SU-DHL-6 (cell line): ENCODE measurements at regions not wholly inside any gene's neighbourhood (a gene's known extent, or its start where the extent isn't known, plus 50 kb on each side); places are given as distances from the start of the nearest gene placed in this dataset.

Experiments used
- H2AFZ ChIP-seq: fragments of 200-600 bp; sonication (generic); 2 replicates; pipeline ENCODE4 v1.6.1; 2014; ENCODE audit warnings: low read depth, mild to moderate bottlenecking, moderate library complexity, mixed read lengths, antibody characterized with exemption, low read length; ENCODE audit not compliant: severe bottlenecking
- H3F3A ChIP-seq: fragments of 200-600 bp; shearing (Covaris generic); 2 replicates; pipeline ENCODE4 v1.6.0; 2016; ENCODE audit warnings: antibody characterized with exemption, mild to moderate bottlenecking; ENCODE audit not compliant: insufficient read depth
- H3K27ac ChIP-seq: fragments of 200-600 bp; sonication (generic); 2 replicates; pipeline ENCODE4 v1.5.1; 2016; ENCODE audit warnings: low read depth, mild to moderate bottlenecking, low read length, moderate library complexity, mixed read lengths
- H3K27me3 ChIP-seq: fragments of 200-600 bp; sonication (generic), shearing (Covaris generic); 2 replicates; pipeline ENCODE4 v1.6.0; 2014; ENCODE audit warnings: mild to moderate bottlenecking, low read length
- H3K36me3 ChIP-seq: fragments of 200-600 bp; sonication (generic); 2 replicates; pipeline ENCODE4 v1.6.1; 2014; ENCODE audit warnings: mild to moderate bottlenecking, low read length, mixed read lengths
- H3K4me2 ChIP-seq: fragments of 300-600, 200-600 bp; shearing (Covaris generic), sonication (generic); 2 replicates; pipeline ENCODE4 v1.6.0; 2014; ENCODE audit warnings: low read length, low read depth, mild to moderate bottlenecking; ENCODE audit not compliant: poor library complexity, severe bottlenecking
- H3K4me3 ChIP-seq: fragments of 200-600 bp; sonication (generic); 2 replicates; pipeline ENCODE4 v1.5.1; 2014; ENCODE audit warnings: antibody characterized with exemption, low read length, mild to moderate bottlenecking, mixed read lengths; ENCODE audit not compliant: insufficient read depth, poor library complexity, severe bottlenecking
- H3K79me2 ChIP-seq: fragments of 200-600 bp; sonication (generic); 2 replicates; pipeline ENCODE4 v1.6.1; 2014; ENCODE audit warnings: mild to moderate bottlenecking, low read length, moderate library complexity; ENCODE audit not compliant: insufficient read depth
- H3K9ac ChIP-seq: fragments of 200-600 bp; sonication (generic); 2 replicates; pipeline ENCODE4 v1.7.0; 2014; ENCODE audit warnings: mild to moderate bottlenecking, low read length
- H3K9me2 ChIP-seq: fragments of 200-600 bp; sonication (generic); replicated peaks from 2 replicates; pipeline ENCODE4 v1.6.1; 2014; ENCODE audit warnings: low read length; ENCODE audit not compliant: insufficient read depth
- H3K9me3 ChIP-seq: fragments of 200-600 bp; sonication (generic); 2 replicates; pipeline ENCODE4 v1.6.1; 2014; ENCODE audit warnings: low read length, mixed read lengths; ENCODE audit not compliant: insufficient read depth
- H4K20me1 ChIP-seq: fragments of 200-600 bp; sonication (generic); 2 replicates; pipeline ENCODE4 v1.6.1; 2014; ENCODE audit warnings: low read depth, mild to moderate bottlenecking, antibody characterized with exemption, low read length, moderate library complexity, mixed read lengths
- CTCF ChIP-seq: fragments of 200-600 bp; sonication (generic); IDR thresholded peaks from one replicate; pipeline ENCODE4 v1.5.1; 2017; ENCODE audit warnings: antibody characterized with exemption, mild to moderate bottlenecking, low read length, moderate library complexity; ENCODE audit not compliant: insufficient read depth, poor library complexity, severe bottlenecking
- EZH2phosphoT487 ChIP-seq: fragments of 200-600 bp; sonication (generic), shearing (Covaris generic); conservative IDR thresholded peaks from 2 replicates; pipeline ENCODE4 v1.6.1; 2018; ENCODE audit warnings: mild to moderate bottlenecking, antibody characterized with exemption, low read length, moderate library complexity, mixed read lengths

GRCh38 chr4:123168812-123169211 lies 227.8 kb upstream of the SPRY1 start:
- Histone ChIP-seq H2AFZ (no peak overlapping the region), H3K27me3 (no peaks in the 10 kb centered on the region), H4K20me1 (no peaks in the 10 kb centered on the region), H3K4me3 (no peak overlapping the region), H3K4me2 (no peak overlapping the region), H3K9ac (no peak overlapping the region), H3F3A (no peaks in the 10 kb centered on the region), H3K27ac (no peak overlapping the region), H3K9me2 (no peaks in the 10 kb centered on the region), H3K9me3 (no peaks in the 10 kb centered on the region), H3K79me2 (no peaks in the 10 kb centered on the region), H3K36me3 (no peaks in the 10 kb centered on the region)
- no peak for TF ChIP-seq EZH2phosphoT487
- no peak for TF ChIP-seq CTCF

- Histone ChIP-seq H4K20me1 (no peaks in the 10 kb centered on the region), H3K27ac (no peak overlapping the region), H3K4me3 (no peak overlapping the region), H3F3A (no peaks in the 10 kb centered on the region), H3K27me3 (no peaks in the 10 kb centered on the region), H3K9me3 (no peaks in the 10 kb centered on the region), H3K9ac (no peak overlapping the region), H3K9me2 (no peaks in the 10 kb centered on the region), H3K4me2 (no peak overlapping the region), H3K79me2 (no peaks in the 10 kb centered on the region), H2AFZ (no peak overlapping the region), H3K36me3 (no peaks in the 10 kb centered on the region)
- TF ChIP-seq EZH2phosphoT487 (no peak), CTCF (no peak)
These were observed 225.8 kb upstream of the SPRY1 start for GRCh38 chr4:123170843-123171242.

GRCh38 chr4:123176605-123177004 lies 220.0 kb upstream of the SPRY1 start:
- no peaks in the 10 kb centered on the region for H3K9me2 ChIP-seq
- H3K4me3 ChIP-seq: no peak overlapping the region
- H3K9me3 ChIP-seq: no peaks in the 10 kb centered on the region
- H3K9ac ChIP-seq: no peak overlapping the region
- TF ChIP-seq EZH2phosphoT487 (no peak), CTCF (no peak)
- no peaks in the 10 kb centered on the region for H3F3A ChIP-seq
- H3K27ac ChIP-seq: no peak overlapping the region
- no peaks in the 10 kb centered on the region for H3K36me3 ChIP-seq
- no peaks in the 10 kb centered on the region for H3K27me3 ChIP-seq
- no peak overlapping the region for H2AFZ ChIP-seq
- no peak overlapping the region for H3K4me2 ChIP-seq
- no peaks in the 10 kb centered on the region for H4K20me1 ChIP-seq
- no peaks in the 10 kb centered on the region for H3K79me2 ChIP-seq

- H3F3A ChIP-seq: no peaks in the 10 kb centered on the region
- no peak overlapping the region for H3K4me2 ChIP-seq
- no peaks in the 10 kb centered on the region for H4K20me1 ChIP-seq
- no peaks in the 10 kb centered on the region for H3K79me2 ChIP-seq
- TF ChIP-seq EZH2phosphoT487 (no peak), CTCF (no peak)
- no peak overlapping the region for H2AFZ ChIP-seq
- no peaks in the 10 kb centered on the region for H3K9me3 ChIP-seq
- no peak overlapping the region for H3K4me3 ChIP-seq
- no peak overlapping the region for H3K27ac ChIP-seq
- no peaks in the 10 kb centered on the region for H3K36me3 ChIP-seq
- H3K9me2 ChIP-seq: no peaks in the 10 kb centered on the region
- H3K27me3 ChIP-seq: no peaks in the 10 kb centered on the region
- no peak overlapping the region for H3K9ac ChIP-seq
These were observed 214.3 kb upstream of the SPRY1 start for GRCh38 chr4:123182289-123182688.
